Retina (tissue), 1 donor: ENCODE measurements at regions not wholly inside any gene's neighbourhood (a gene's known extent, or its start where the extent isn't known, plus 50 kb on each side); places are given as distances from the start of the nearest gene placed in this dataset.
"Not testable (repeated sequence)": the region's sequence is repeated elsewhere in the genome, so short reads cannot be mapped to it uniquely, and the experiment has no call there.

Experiments used
- DNase-seq: peaks from one replicate; pipeline ENCODE4 v3.0.0-alpha.2; 2016

DNA sequence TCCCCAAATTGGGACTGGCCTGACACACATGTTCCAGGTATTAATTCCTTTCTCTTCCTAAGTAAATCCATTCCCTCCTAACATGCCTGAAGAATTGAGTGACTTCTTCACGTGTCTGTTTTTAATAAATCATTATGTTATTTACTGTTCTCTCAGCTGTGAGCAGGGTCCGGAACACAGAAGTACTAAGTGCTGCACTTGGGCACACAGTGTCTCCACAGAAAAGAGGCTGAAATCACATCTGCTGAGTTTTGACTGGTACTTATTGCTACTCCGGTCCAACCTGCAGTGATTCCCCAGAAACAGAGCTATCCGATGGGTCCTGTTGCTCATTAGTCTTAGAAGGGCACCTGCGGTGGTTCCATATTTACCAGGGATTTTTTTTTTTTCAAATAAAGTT lies 202.6 kb downstream of the RBM46 start:
- DNase-seq, result no peak

DNA sequence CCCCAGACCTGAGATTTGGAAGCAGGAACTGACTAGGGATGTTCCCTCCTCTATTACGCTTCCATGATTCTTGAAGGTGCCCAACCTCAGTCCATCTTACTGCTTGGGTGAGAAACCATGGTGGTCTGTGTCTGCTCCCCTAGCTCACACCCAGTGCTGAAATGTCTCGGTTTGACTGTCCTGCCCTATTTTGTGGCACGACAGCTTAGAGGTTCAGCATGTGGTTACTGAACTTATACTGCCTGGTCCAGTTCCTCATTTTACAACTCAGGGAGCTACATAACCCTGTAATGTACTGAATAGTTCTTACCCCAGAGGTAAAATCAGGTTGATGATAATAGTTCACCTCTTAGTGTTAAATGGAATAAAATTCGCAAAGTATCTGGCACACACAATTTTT lies 203.1 kb downstream of the RBM46 start:
- no peak for DNase-seq

DNA sequence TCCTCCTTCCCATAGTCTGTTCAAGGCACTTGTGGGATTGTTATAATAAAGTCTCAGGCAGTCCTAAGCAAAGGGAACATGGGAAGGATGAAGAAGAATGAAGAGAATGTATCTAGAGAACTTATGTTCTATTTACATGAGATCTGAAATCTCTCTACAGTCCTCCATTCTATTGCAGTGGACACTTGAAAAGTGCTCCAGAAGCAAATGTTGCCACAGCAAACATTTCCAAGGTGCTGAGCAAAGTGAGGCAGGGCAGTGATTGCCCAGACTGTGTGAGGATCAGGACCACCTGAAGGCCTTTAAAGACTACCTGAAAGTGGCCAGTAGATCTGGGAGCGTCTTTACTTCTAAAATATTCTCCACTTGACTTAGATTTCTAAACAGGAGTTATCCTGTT lies 203.5 kb downstream of the RBM46 start:
- no peak for DNase-seq

GRCh38 chr4:154985673-154986072 lies 204.6 kb downstream of the RBM46 start:
- no peak for DNase-seq

- DNase-seq, result no peak
These were observed 207.4 kb downstream of the RBM46 start for GRCh38 chr4:154988511-154988910.

DNA sequence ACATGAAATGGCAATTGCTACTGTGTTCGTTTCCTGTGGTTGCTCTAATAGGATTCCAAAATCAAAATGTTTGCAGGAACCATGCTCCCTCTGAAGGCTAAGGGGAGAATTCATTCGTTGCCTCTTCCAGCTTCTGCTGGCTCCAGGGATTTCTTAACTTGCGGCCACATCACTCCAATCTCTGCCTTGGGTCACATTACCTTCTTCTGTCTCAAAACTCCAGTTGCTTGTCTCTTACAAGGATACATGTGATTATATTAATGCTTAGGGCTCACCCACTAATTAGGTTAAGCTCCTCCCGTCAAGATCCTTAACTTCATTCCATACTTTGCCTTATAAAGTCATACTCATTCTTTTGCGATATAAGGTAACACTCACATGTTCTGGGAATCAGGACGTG lies 208.4 kb downstream of the RBM46 start:
- no peak for DNase-seq

DNA sequence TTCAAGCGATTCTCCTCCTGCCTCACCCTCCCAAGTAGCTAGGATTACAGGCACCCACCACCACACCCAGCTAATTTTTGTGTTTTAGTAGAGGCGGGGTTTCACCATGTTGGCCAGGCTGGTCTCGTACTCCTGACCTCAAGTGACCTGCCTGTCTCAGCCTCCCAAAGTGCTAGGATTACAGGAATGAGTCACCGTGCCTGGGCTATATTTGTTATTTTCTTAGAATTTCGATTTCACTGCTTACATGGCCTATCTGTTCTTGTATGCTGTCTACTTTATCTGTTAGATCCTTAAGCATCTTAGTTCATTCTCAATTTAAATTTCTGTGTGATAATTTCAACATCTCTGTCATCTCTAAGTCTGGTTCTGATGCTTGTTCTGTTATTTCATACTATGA lies 210.6 kb upstream of the NPY2R start:
- DNase-seq, result not testable (repeated sequence)

GRCh38 chr4:154998284-154998683 lies 210.2 kb upstream of the NPY2R start:
- no peak for DNase-seq

DNA sequence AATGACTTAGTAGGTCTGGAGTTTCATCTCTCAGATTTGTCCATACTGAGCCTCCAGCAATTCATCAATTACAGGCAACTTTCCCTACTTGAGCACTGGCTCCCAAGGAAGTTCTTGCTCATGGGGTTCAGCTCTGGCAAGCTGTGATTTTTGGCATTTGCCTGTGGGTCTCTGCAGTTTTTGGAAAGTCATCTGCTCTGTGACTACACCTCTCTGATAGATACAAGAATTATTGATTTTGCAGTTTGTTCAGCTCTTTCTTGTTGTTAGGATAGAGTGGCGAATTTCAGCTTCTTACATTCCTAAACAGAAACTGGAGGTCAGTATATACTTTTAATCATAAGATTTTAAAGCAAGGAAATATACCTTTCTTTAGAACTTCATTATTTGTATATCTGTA lies 209.7 kb upstream of the NPY2R start:
- DNase-seq, result no peak

GRCh38 chr4:154999950-155000578 lies 208.4 kb upstream of the NPY2R start:
- DNase-seq, result no peak

GRCh38 chr4:155001251-155001650 lies 207.2 kb upstream of the NPY2R start:
- DNase-seq, result no peak

- no peak for DNase-seq
These were observed 202.9 kb upstream of the NPY2R start for GRCh38 chr4:155005395-155006090.

- no peak for DNase-seq
These were observed 200.7 kb upstream of the NPY2R start for GRCh38 chr4:155007660-155008176.

DNA sequence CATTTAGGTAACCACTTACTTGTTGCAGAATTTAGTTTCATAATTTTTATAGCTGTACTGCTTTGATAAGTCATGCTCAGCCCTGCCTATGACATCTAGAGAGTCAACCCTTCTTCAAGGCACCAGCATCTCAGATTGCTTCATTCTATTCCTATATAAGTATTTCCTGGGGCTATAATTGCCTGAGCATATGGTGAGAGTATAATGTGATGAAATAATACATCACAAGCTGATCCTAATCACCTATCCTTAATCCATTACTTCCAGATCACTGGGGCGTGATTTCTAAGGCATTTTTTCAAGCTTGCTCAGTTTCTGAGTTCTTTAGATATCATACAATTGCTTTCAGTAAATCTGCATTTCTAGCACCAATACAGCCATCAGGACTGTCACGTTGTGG lies 200.0 kb upstream of the NPY2R start:
- DNase-seq, result no peak

GRCh38 chr4:155009288-155009687 lies 199.1 kb upstream of the NPY2R start:
- no peak for DNase-seq

- DNase-seq, result no peak
These were observed 198.1 kb upstream of the NPY2R start for GRCh38 chr4:155010376-155010775.

DNA sequence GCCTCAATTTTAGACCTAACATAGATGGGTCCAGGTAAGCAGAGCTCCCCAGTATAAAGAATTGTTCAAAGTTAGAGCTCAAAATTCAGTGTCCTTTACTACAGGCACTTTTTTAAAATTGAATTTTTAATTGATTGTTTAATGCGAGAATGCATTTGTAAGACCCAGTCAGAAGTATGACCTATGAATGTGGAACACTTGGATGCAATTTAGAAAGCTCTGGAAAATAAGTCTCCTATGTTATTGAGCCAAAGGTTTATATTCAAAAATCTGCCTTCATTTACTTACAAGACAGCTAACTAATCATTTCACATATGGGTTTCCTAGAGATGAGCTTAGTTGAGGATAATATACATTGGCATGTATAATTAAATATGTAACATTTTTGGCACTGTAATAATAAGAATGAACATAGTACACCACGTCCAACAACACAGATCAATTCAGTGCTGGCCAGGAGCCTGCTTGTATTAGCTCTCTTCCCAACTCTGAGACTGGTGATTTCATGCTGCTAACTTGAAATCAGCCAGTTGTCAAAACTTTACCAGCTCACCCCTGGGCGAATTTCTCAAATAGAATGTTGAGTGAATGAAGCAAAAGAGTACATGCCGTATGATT lies 197.2 kb upstream of the NPY2R start:
- no peak for DNase-seq

DNA sequence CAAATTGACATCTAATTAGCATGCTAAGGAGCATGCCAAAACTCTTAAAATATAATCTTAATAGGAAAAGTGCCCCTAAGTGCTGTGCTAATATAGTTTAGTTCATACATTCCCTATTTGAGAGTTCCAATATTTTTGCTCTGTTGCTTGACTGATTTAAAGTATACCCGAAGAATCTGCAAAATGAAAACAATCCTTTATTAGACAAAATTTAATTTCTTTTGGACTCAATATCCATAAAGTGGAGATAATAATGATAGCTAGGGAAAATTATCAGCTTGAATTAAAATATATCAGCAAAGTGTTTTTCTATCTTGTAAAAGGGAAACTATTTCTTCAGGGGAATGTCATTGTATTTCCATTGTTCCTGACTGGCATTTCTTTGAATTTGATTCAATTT lies 196.0 kb upstream of the NPY2R start:
- no peak for DNase-seq

DNA sequence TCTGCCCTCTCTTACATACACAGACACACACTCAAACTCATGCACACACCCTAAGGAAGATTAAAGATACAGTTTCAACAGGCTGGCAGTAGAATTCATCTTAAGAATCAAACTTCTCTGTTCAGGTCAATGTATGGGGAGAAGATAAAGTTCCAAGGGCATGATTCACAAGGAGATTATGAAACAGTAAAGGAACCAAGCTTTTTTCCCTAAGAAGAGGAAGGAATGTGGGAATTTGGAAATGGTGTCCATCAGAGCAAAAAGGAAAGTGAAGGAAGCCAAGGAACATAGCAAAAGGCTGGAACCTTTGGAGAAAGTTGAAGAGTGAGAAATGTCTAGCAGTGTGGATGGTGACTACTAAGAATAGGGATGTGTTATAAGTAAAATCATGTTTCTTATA lies 191.0 kb upstream of the NPY2R start:
- DNase-seq, result no peak

DNA sequence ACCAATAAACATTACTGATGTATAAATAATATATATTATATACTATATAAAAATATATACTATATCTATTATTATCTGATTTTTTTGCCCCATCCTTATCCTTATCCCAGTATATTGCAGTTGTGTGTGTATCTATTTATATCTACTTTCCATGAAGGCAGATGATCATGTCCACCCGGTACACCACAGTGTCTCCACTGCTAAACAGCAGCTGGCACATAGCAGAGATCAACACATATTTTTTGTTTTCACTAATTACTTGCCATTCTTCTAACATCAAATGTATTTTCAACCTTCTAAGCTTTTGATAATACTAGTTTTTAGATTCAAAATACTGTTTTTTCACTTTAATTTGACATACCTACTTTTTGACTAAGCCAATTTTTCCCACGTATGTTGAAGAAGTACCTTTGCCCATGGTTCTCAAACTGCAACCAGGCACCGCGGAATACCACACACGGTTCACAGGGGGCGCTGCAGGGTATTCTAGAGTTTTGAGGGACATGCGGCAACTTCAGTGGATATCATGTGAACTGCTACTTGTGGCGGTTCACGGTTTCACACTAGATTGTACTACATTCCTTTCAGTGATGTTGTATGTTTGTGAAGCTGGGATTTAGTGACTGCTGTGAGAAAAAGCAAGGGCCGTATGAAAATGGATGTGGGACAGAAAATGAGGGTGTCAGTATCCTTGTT lies 182.5 kb upstream of the NPY2R start:
- peak; percentile 8 for DNase-seq

DNA sequence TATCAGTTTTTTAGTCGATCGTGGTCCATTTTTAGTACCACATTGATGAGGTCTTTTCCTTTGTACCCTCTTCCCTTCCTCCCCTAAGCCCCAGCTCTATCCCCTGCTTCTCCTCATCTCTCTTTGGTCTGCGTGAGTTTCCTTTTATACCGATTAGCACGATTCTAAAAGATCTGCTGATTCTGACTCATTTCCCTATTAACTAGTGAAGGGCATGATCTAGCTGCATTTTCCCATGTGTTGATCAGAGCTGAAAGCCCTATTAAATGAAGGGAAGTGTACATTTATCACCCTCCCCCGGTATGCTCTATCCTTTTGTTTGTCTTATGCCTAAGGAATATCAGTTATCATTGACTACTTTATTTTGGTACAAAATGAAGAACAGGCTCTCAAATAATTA lies 181.7 kb upstream of the NPY2R start:
- DNase-seq, result no peak

DNA sequence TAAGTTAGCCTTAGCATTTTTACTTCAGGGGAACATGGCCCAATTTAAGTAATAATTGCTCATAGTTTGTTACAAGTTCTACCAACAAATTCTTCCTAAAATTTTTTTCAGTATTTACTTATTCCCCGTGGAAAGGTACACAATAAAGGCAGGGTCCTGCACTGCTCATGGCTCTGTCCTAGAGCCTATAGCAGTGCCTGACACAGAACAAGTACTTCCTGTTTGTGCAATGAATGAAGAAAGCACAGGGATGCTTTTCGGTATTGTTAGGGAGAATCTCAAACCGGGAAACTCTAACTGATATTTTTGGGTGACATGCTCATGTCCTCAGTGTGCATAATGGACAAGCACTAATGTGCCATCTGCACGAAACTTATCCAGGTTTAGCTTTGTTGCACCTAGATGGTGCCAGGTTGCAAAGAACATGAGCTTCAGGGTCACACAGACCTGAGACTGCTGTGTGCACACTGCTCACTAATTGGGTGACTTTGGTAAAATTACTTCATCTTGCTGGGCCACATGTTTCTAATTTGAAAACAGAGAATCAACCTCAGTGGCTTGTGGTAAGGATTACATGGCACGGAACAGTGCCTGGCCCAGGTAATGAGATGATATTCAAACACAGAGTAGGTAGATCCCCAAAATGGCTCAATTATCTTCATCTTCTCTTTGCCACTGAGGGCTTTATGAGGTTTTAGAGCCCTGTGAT lies 175.8 kb upstream of the NPY2R start:
- DNase-seq, result no peak

DNA sequence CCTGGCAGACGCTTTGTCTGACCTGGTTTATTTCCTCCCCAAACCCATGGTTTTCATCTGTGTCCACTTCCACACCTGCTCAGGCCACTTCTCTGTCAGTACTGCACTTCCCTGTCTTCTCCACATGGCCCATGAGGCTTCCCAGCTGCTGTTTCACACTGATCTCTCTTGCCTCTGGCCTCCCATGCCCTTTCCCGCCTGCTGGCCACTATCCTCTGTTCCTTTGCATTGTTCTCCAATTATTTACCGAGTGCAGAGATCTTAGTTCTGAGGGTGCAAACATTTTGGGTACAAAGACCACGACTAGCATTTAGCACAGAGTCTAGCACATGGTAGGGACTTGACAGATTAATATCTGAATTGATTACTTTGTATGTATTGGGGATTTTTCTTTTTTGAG lies 174.8 kb upstream of the NPY2R start:
- no peak for DNase-seq
